Osteoblast (primary cell): ENCODE measurements at regions not wholly inside any gene's neighbourhood (a gene's known extent, or its start where the extent isn't known, plus 50 kb on each side); places are given as distances from the start of the nearest gene placed in this dataset.

ENCODE experiments used
- DNase-seq: peaks from one replicate; pipeline ENCODE4 v3.0.0; 2011; ENCODE audit warnings: low spot score, mixed read lengths; ENCODE audit not compliant: insufficient read length; ENCODE audit errors: missing footprints
- H2AFZ ChIP-seq: 2 replicates; pipeline ENCODE4 v1.6.0; 2011; ENCODE audit warnings: mild to moderate bottlenecking, low read length
- H3K27ac ChIP-seq: 2 replicates; pipeline ENCODE4 v1.5.1; 2011; ENCODE audit warnings: mild to moderate bottlenecking, low read depth, low read length, moderate library complexity
- H3K27me3 ChIP-seq: 2 replicates; pipeline ENCODE4 v1.6.0; 2012; ENCODE audit warnings: mild to moderate bottlenecking, control low read depth, inconsistent platforms, low read length, moderate library complexity; ENCODE audit not compliant: insufficient read depth
- H3K36me3 ChIP-seq: 2 replicates; pipeline ENCODE4 v1.5.1; 2011; ENCODE audit warnings: mild to moderate bottlenecking, low read length, control low read depth, moderate library complexity; ENCODE audit not compliant: insufficient read depth
- H3K4me1 ChIP-seq: 2 replicates; pipeline ENCODE4 v1.5.1; 2011; ENCODE audit warnings: mild to moderate bottlenecking, low read length, control low read depth, moderate library complexity; ENCODE audit not compliant: insufficient read depth
- H3K4me2 ChIP-seq: 2 replicates; pipeline ENCODE4 v1.6.0; 2011; ENCODE audit warnings: mild to moderate bottlenecking, low read length; ENCODE audit not compliant: insufficient read depth
- H3K4me3 ChIP-seq: fragments of 200-600 bp; sonication (generic); 3 replicates; pipeline ENCODE4 v1.5.1; 2012; ENCODE audit warnings: mild to moderate bottlenecking, low read length, inconsistent platforms; ENCODE audit not compliant: insufficient read depth
- H3K79me2 ChIP-seq: 2 replicates; pipeline ENCODE4 v1.6.0; 2012; ENCODE audit warnings: mild to moderate bottlenecking, low read length, control low read depth, inconsistent platforms; ENCODE audit not compliant: insufficient read depth
- H3K9me3 ChIP-seq: 2 replicates; pipeline ENCODE4 v1.5.1; 2011; ENCODE audit warnings: low read depth, low read length, control low read depth
- H4K20me1 ChIP-seq: 2 replicates; pipeline ENCODE4 v1.6.0; 2012; ENCODE audit warnings: mild to moderate bottlenecking, low read length, control low read depth; ENCODE audit not compliant: insufficient read depth
- TF ChIP-seq, protein P1 (sequence below): IDR thresholded peaks from 2 replicates; pipeline ENCODE4 v1.5.1; 2011; ENCODE audit warnings: mild to moderate bottlenecking, low read depth, low read length, moderate library complexity; ENCODE audit errors: extremely low read depth

DNA sequence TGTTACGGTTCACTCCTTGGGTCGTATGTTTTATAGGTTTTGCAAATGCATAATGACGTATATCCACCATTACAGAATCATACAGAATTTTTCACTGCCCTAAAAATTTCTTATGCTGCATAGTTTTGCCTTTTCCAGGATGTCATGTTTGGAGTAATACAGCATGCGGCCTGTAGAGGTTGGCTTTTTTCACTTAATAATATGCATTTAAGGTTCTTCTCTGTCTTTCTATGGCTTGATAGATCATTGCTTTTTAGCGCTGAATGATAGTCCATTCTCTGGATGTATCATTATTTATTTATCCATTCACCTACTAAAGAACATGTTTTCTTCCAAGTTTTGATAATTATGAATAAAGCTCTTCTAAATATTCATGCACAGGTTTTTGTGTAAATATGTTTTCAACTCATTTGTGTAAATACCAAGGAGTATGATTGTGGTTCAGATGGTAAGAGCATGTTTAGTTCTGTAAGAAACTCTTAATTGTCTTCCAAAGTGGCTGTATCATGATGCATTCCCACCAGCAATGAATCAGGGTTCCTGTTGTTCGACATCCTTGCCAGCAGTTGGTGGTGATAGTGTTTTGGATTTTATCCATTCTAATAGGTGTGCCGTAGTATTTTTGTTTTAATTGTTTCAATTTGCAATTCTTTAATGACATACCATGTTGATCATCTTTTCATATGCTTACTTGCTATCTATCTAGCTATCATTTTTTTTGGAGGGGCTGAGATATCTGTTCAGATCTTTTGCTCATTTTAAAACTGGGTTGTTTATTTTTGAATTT, 531.2 kb upstream of the GHITM start:
- DNase-seq, result no peak
- Histone ChIP-seq H3K9me3 (no peaks in the 10 kb centered on the region), H4K20me1 (no peaks in the 10 kb centered on the region), H3K4me3 (no peak overlapping the region), H3K27ac (no peak overlapping the region), H3K4me2 (no peak overlapping the region), H2AFZ (no peak overlapping the region), H3K36me3 (no peaks in the 10 kb centered on the region), H3K79me2 (no peaks in the 10 kb centered on the region), H3K27me3 (no peaks in the 10 kb centered on the region), H3K4me1 (no peaks in the 10 kb centered on the region)
- TF ChIP-seq, protein P1, sequence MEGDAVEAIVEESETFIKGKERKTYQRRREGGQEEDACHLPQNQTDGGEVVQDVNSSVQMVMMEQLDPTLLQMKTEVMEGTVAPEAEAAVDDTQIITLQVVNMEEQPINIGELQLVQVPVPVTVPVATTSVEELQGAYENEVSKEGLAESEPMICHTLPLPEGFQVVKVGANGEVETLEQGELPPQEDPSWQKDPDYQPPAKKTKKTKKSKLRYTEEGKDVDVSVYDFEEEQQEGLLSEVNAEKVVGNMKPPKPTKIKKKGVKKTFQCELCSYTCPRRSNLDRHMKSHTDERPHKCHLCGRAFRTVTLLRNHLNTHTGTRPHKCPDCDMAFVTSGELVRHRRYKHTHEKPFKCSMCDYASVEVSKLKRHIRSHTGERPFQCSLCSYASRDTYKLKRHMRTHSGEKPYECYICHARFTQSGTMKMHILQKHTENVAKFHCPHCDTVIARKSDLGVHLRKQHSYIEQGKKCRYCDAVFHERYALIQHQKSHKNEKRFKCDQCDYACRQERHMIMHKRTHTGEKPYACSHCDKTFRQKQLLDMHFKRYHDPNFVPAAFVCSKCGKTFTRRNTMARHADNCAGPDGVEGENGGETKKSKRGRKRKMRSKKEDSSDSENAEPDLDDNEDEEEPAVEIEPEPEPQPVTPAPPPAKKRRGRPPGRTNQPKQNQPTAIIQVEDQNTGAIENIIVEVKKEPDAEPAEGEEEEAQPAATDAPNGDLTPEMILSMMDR, result no peak

DNA sequence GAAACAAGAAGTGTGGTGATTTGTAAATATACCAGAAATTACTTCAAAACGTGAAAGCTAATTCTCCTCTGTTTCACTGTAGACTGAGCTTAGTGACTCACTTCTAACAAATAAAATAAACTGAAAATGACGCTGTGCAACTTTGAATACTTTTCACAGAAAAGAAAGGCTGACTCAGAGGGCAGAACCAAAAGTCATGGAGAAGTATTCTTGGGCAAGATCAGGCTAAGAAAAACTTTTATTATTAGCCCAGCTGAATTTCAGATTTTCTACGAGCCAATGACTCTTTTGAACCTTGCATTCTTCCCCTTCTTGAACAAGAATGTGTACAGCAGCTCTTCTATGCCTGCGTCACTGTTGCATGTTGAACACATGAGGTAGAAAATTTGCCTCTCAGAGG, 527.3 kb upstream of the GHITM start:
- H3K4me2 ChIP-seq, result no peak overlapping the region
- no peak overlapping the region for H2AFZ ChIP-seq
- no peak for DNase-seq

DNA sequence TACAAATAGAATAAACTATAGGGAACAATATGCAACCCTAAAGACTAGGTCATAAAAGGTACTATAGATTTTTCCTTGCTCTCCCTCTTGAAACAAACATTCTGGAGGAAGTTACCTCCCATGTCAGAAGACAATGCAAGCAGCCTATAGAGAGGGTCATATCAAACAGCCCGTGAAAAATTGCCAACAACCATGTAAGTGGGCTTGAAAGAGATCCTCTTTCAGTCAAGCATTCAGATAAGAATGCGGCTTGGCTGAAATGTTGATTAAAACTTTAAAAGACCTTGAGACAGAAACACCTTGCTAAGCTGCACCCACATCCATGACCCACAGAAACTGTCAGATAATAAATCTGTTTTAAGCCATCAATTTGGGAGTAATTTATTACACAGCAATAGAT, 526.6 kb upstream of the GHITM start:
- H3K4me1 ChIP-seq, result no peaks in the 10 kb centered on the region
- H3K79me2 ChIP-seq, result no peaks in the 10 kb centered on the region
- no peak for DNase-seq
- TF ChIP-seq, protein P1, result no peak
- no peaks in the 10 kb centered on the region for H3K9me3 ChIP-seq
- H4K20me1 ChIP-seq, result no peaks in the 10 kb centered on the region
- H3K27ac ChIP-seq, result no peak overlapping the region
- no peaks in the 10 kb centered on the region for H3K36me3 ChIP-seq
- H3K4me3 ChIP-seq, result no peak overlapping the region
- H3K27me3 ChIP-seq, result no peaks in the 10 kb centered on the region
- no peak overlapping the region for H3K4me2 ChIP-seq
- no peak overlapping the region for H2AFZ ChIP-seq

More for the DNA sequence above, 527.3 kb upstream of the GHITM start:
- Histone ChIP-seq H3K9me3 (no peaks in the 10 kb centered on the region), H3K4me3 (no peak overlapping the region), H3K4me1 (no peaks in the 10 kb centered on the region), H3K27ac (no peak overlapping the region), H3K27me3 (no peaks in the 10 kb centered on the region), H3K79me2 (no peaks in the 10 kb centered on the region), H4K20me1 (no peaks in the 10 kb centered on the region), H3K36me3 (no peaks in the 10 kb centered on the region)
- TF ChIP-seq, protein P1, result no peak

DNA sequence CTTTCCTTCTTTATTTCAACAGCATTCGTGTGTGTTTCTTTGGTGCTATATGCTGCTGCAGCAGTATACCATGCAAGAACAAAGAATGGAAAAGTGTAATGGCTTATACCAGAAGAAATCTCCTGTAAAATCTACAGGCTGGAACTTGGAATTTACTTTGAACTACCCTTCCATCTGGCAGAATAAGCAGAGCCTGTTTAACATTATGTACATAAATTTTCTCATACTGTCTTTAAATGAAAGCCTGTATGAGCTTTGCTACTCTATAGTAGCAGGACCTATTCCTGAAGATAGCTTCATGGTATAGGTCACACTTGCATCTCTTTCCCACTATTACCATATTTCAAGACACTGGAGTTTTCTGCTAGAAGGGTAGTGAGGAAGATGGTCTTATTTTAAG, 522.1 kb upstream of the GHITM start:
- DNase-seq, result no peak
- H3K27me3 ChIP-seq, result no peaks in the 10 kb centered on the region
- H4K20me1 ChIP-seq, result no peaks in the 10 kb centered on the region
- no peaks in the 10 kb centered on the region for H3K9me3 ChIP-seq
- TF ChIP-seq, protein P1, result no peak
- H3K4me1 ChIP-seq, result no peaks in the 10 kb centered on the region
- H3K4me2 ChIP-seq, result no peak overlapping the region
- no peak overlapping the region for H2AFZ ChIP-seq
- no peaks in the 10 kb centered on the region for H3K36me3 ChIP-seq
- H3K79me2 ChIP-seq, result no peaks in the 10 kb centered on the region
- no peak overlapping the region for H3K27ac ChIP-seq
- no peak overlapping the region for H3K4me3 ChIP-seq
